ENCODE measurements at regions not wholly inside any gene's neighbourhood (a gene's known extent, or its start where the extent isn't known, plus 50 kb on each side); places are given as distances from the start of the nearest gene placed in this dataset.

DNA sequence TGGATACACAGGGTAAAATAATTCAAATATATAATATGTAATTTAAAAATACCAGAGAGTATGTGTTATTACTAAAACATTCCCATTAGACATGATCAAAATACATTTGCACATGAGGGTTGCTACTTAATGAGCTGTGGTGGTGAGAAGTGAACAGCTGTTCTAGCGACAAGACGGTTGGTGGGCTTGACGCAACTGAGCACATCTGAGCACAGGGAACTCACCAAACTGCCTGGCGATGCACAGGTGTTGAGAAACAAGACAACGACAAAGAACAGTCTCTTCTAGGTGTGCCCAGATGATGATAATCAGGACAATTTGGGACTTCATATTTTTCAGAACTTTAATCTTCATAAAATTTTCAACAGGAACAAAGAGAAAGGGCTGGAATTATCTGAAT lies 555.1 kb upstream of the SGCG start:
- DNase-seq: no peak

DNA sequence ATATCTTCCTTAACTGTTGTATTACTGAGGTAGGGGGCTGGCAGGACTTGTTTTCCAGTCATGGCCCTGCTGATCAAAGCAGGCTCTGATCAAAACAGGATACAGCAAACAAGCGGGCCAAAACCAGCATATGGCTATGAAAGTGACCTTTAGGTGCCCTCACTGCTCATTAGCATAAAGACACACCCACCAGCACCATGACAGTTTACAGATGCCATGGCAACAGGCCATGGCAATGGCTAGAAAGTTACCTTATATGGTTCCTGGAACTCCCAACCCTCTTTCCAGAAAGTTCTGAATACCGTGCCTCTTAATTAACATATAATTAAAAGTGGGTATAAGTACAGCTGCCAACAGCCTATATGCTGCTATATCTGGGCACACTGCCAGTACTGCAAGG lies 551.4 kb upstream of the SGCG start:
- DNase-seq: no peak

DNA sequence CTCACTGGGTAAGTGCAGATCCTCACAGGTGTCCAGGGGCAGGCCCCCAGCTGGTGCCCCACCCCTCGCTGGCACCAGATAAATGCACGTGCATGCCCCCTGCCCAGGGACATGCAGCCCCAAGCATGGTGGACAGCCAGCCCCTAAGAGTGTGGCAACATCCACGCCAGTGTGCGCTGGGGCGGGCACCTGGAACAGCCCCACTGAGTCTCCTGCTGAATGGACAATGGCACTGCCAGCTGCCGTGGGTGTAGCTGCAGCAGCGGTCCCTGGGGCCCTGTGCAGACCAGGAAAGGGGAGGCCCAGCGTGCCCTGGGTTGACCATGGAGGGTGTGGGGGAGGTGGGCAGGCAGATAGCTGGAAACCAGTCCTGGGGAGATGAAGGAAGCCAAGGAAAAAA lies 538.7 kb upstream of the SGCG start:
- DNase-seq: no peak

DNA sequence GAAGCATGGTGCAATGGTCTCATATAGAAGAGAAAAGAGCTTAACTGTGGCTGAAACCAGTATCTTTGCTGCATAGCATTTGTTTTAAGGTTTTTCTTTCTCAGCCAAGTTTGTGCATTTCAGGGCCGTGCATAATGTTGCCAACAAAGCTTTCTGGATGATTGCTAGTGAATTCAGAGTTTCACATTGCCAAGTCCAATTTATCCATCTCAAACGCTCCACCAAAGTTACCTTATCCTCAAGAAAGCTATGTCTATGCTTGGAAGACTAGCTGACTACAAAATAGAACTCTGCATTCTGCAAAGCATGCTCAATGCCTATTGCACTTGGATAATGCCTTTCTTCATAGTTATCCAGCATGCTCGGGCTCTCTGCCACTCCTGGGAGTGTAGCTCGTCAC lies 535.8 kb upstream of the SGCG start:
- peak in 6 of 58 donors; percentile 1 to 14 (median 6) for DNase-seq

DNA sequence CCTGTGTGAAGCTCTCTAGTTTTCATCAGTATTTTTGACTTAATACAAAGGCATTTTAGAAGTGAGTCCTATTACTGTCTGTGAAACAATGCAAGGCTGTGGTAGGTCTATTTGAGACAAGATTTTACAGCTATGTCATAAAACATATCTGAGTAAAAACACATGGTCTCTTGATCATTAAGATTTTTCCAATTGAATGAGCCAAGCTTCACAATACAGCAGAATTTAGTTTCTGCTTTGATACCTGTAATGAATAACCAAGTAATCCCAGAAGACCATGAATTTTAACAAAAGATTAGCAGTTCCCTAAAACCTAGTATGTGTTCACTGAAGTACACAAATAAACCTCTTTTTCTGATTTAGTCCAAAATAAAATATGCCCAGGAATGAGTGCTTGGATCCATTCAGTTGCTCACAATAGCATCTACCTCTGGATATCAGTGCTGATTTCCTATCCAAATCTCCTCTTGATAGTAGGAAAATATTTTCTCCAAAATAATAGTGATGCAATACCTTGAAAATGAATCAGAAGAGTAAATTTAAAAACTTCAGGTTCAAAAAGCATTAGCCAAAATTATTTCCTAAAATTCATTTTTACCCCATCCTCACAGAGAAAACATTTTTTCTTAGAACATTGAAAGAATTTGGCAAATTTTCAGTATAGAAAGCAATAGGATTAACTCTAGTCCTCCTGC lies 533.5 kb upstream of the SGCG start:
- DNase-seq: no peak

DNA sequence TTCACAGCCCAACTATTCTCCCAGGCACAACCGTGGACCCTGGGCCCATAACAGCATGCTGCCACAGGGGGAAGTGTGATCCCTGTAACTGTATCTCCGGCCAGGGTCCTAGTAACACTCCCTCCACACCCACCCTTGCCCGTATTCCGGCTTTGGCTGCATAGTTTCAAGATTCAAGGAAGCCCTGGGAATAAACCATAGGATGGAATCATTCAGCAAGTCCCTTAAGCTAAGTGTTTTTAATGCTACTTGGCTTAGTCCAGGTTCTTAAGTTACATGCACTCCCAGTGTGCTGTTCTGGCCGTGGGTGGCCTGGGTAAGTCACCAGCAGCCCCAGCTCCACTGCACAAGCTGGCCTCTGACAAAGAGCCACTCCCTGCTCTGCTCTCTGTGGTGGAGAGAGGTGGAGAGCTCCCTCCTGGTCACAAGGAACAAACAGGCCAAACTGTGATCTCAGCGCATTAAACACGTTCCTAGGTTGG lies 532.4 kb upstream of the SGCG start:
- DNase-seq: no peak

DNA sequence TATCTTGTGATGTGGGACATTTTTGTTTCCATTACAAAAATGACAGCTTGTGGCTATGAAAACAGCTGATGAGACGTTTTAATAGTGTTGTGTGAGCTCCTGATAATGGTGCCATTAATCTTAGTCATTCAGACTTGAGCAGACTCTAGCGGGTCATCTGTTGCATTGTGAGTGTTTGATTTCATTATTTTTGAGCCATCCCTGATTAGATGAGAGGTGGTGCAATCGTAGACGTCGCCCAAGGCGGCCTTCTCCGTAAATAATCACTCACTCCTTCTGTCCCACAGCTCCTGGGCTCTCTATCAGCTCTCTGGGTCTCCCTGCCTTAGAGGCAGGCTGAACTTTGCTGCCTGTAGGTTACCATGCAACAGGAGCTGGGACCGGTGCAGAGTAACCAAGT lies 528.0 kb upstream of the SGCG start:
- DNase-seq: no peak

DNA sequence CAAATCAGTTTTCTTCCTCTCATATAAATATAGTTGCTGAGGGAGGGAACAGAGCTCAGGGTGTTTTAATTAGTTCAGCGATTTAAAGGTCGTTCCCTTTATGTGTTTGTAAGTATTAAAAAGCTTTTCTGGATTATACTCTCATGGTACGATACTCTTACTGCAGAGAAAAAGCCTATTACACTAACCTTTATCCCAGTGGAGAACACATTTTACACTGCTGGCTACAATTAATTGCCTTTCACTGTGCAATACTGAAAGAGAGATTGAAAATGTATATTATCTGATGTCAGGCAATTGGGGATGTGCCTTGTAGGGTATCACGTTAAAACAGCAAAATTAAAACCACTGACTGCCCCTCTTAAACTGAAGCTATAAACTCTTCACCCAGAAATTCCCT lies 526.9 kb upstream of the SGCG start:
- no peak for DNase-seq

DNA sequence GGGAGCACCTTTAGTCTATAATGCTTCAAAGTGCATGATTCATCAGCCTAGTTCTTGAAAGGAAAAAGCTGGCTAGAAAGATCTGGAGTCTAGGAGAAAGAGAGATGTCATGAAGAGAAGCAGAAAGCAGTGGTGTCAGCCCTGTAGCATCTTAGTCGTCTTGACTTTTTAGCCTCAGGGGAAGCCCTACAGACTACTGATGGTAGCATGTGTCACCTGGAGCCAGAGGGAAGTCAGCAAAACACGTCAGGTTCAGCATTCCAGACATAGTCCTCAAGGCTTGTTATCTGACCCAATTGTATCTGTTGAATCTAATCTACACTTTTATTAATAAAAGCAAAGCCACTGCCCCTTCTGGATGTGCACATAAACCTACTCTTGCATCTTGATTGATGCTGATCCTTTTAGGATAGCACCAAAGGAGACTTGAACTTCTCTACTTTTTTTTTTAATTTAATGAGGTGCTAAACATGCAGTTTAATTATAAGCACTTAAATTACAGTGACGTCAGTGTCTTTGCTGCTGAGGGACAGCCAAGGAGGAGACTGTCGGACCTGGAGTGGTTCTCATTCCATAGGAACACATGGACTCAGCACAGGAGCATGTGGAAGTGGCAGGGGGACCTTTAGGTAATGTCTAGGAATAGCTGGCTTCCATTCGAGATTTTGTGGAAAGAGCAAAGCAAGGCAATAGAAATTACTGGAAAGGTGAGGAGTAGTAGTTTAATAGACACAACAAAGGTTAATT lies 525.5 kb upstream of the SGCG start:
- DNase-seq: no peak

DNA sequence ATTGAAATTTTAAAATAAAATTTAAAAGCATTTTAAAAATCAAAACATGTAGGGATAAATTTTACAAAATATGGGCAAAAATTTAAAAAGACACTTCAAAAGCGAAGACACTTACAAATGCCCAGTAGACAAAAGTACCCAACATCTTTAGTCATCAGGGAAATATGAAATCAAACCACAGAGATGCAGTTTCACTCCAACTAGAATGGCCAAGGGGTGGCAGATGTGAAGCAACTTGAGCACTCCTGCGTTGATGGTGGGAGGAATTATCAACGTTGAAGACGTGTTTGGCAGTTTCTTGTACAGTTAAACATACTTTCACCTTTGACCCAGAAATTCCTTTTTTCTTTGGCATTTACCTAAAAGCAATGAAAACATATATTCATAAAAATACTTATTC lies 518.0 kb upstream of the SGCG start:
- no peak for DNase-seq

DNA sequence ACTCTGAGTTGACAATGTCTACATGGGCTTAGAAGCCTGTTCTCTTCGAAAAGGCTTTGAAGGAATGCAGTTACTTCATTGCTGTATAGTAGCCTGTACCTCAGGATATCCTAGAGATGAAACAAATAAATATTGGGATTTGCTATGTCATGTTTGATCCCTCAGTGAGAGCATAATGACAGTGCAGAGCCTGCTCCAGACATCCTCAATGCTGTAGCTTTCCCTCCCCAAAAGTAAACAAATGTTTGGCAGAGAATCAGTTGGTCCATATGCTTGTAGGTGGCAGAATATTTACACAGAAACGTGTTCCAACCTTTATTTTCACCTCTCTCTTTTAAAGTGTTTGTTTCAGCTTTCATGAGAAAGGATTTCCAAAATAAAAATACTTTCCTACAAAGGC lies 515.3 kb upstream of the SGCG start:
- DNase-seq: no peak

DNA sequence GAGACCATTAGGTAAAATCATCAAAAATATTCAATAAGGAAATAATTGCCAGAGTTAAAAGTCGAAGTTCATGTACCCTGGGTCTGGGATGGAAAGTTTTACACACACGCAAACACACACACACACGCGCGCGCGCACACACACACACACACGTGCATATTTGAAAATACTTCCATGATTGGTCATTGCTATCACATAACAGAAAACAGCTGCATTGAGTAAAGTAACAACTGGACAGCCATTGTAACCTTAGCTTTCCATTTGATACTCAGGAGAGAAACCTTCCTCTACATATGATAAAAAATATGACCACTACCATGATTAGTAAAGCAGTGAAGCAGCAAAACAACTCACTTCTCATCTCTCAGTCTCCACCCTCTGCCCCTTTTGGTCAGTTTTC lies 490.0 kb upstream of the SGCG start:
- DNase-seq: no peak

DNA sequence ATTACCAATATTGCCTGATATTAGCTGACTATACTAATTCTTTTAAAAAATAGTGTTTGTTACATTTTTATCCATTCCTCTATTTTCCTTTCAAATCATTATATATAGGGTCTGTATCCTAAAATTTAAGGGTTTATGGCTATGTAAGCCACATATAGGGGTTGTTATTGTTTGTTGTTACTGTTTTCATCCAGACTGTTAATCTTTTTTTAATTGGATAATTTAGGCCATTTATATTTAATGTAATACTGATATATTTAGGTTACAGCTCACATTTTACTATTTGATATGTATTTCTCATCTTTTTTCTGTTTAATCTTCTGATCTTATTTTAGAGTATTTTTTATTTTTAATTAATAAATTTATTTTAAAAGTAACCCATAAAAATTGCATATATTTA lies 487.1 kb upstream of the SGCG start:
- no peak for DNase-seq

DNA sequence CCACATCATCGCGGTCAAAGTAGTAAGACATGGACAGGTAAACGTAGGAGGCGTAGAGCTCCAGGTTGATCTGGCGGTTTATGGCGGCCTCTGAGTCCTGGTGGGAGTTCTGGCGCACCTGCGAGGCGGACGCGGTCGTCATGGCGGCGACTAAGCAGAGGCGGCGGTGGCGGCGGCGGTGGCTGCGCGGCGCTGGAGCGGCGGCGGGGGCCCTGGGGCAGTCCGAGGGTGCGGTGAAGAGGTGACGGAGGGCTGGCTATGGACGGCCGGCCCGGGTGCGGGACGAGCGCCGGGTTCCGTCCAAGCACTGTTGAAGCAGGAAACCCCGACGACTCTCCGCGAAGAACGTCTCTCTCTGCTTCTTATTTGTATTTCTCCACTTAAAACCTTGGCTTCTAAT lies 484.3 kb upstream of the SGCG start:
- DNase-seq: no peak

DNA sequence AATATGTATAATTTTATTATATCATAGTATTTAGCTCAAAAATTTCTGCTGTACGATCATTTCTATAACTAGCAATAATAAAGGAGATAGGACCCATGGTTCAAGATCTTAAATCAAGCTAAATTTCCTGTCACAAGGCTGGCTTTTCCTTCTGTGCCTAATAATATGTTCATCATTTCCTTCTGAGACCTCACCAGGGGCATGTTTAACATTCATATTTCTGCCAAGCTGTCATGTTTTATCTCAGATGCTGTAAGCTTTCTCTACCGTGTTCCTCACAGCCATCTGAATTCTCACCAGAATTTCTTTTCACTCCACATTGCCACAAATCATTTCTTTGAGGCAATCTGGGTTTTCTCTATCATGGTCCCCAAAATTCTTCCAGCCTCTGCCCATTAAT lies 482.3 kb upstream of the SGCG start:
- no peak for DNase-seq

DNA sequence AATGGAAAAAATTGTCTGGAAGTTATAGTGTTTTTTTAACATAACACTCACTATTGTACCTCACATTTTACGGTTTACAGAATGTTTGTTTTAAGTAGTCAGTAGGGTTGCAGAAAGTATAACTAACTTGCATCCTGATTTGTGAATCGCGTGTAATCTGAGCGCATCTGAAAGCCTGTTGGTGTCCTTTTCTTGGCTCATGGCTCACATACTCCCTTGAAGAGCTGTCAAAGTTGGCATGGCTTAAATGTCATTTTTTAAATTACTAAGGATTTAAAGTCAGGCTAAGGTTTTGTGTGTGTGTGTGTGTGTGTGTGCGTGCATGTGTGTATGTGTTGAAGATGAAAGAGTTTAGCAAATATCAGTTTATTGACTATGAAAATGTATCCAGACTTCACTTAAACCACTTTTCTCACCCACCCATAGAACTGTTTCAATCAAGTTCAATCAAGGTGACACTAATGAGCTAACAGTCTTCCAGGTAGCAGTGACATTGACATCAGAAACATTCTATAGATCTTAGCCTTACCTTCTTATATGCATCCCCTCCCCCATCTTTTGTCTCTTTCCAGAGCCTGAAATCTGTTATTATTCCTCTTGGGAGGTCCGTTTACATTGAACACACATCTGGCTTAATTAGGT lies 480.4 kb upstream of the SGCG start:
- DNase-seq: no peak

DNA sequence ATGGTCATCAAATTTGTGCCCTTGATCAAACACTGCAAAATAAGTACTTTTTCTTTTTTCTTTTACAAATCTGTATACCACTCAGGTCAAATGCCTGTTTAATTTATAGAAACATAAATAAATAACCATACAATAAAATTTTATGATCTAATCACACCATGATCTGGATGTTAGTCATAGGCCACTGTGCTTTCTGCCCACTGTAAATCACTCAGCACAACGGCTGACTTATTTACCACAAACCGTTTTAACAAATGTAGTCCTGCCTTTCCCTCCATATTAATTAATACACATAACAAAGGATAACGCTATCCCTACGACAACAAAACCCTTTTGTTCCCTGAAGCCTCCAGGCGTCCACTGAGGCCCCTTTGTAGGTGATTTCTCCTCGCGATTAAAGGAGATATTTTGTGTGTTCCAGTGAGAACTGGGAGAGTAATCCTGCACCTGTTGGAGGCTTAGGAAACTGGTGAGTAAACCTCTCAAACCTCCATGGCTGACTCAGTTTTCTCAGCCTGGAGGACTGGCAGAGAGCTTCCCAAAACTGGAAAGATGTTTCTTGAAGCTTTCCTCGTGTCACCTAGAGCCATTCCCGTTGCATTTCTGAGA lies 477.1 kb upstream of the SGCG start:
- no peak for DNase-seq

DNA sequence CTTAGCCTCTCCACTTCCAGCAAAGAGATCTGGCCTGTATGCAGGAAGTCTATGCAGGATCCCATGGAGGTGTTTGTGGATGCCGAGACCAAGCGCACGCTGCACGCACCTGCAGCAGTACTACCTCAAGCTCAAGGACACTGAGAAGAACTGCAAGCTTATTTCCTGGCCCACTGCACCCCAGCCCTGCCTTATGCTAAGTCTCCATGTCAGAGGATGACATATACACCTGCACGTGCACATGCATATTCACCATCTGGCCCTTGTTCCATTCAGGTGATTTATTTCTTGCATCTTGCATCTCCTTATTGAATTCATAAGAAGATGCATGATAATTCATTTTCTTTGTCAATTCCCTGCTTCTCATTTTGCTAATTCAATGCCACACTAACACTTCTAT lies 472.8 kb upstream of the SGCG start:
- DNase-seq: no peak

DNA sequence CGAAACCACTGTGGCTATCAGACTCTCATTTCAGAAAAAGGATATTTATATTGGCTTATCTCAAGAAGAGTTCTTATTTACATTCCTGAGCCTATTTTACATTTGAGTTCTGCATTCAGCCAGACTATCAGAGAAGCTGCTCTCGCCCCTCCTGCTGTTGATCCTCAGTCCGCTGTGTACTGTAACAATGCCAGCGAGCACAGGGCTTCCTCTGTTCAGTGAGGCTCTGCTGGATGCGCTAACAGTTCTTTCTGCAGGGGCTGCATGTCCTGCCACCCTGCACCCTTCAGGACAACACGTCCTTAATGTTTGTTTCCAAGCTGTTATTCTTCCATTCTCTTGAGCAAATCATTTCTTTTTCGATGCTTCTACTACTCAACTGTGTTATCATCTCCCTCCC lies 463.7 kb upstream of the SGCG start:
- peak in 27 of 58 donors; percentile 1 to 59 (median 15) for DNase-seq

DNA sequence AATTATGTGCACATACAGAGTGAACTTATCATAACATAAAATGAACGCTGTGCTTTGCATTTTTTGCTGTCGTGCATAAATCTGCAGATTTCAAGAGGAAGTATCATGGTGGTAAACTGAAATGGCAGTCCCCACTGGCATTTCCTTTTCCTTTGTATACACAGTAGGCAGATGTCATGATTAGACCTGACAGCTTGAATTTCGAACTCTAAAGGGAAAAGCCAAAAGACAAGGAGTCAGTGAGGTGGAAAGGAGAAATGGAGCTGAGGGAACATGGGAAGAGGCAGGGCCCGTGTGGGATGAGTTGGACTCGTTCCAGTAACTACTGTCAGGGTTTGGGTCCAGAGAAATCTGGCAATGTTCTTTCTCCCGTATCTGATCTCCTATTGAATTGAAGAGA lies 454.1 kb upstream of the SGCG start:
- no peak for DNase-seq

DNA sequence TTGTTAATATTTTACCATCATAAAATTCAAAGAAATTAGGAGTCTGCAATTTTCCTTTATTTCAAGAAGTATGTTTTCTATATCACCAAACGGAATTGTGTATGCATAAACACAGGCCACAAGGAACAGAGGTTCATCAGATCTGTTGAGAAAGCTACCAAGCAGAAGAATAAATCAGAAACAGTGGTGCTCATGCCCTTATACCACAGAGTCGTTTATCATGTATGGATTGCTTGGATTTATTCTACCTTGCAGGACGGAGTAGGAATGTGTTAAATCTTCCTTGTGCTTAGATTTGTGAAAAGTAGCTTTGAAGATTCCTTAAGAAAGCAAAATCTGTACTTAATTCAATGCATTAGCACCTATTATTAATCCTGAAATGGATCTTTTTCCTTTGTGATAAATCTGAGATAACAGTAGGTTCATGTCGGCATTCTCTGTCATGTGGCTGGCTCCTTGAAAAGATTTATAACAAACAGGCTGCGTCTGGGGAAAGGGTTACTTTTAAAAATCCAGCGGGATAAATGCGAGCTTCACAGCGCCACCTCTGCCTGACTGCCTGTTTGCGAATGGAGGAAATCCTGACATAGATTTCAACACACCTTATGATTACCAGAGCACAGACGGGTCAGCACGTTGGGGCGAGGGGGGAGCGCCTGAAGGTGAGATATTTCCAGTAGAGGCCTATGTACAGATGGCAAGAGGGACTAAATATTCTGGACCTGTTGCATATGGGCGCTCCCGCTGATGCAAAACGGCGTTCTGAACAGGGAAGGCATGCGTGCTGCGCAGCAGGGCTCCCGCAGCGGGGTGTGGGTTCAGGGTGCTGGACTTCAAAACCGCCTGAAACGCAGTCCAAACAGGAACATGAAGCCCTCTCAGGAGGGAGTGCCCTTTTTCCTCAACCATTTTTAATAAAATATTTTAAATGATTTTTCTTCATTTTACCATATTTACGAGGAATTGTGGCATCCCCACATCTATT lies 445.5 kb upstream of the SGCG start:
- no peak for DNase-seq

All from anterior cingulate cortex (tissue), 58 donors.